SKM-1 treated with dmso at 0.1 percent for 144 hours (cell line): ENCODE measurements at regions not wholly inside any gene's neighbourhood (a gene's known extent, or its start where the extent isn't known, plus 50 kb on each side); places are given as distances from the start of the nearest gene placed in this dataset.

ENCODE experiments used
- DNase-seq: peaks from one replicate; lab custom pipeline; 2025; ENCODE audit not compliant: unreplicated experiment; lab: John Stamatoyannopoulos, UW

DNA sequence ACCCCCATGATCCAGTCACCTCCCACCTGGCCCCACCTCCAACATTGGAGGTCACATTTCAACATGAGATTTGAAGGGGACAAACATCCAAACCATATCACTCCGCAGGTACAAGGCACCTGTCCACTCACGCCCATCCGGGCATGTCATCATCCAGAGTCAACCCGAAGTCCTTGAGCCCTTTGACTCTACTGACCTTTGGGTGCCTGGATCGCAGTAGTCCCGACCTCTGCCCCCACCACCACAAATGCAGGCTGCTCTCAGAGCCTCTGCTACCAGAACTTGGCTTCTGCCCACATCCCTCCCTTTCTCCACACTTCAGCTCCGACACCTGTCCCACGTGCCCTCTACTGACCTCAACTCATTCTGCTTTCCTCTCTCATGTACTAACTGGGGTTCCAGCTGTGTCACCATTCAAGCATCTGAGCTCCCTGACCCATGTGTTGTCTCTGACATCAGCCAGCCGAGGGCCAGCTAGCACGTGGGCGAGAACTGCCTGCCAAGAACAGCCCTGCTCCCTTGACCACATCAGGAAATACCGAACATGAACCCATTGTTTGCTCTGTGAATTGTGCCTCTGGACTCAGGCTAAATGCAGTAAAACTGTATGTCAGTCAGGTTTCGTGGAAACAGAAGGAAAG lies 498.3 kb upstream of the SULF2 start:
- DNase-seq: no peak

DNA sequence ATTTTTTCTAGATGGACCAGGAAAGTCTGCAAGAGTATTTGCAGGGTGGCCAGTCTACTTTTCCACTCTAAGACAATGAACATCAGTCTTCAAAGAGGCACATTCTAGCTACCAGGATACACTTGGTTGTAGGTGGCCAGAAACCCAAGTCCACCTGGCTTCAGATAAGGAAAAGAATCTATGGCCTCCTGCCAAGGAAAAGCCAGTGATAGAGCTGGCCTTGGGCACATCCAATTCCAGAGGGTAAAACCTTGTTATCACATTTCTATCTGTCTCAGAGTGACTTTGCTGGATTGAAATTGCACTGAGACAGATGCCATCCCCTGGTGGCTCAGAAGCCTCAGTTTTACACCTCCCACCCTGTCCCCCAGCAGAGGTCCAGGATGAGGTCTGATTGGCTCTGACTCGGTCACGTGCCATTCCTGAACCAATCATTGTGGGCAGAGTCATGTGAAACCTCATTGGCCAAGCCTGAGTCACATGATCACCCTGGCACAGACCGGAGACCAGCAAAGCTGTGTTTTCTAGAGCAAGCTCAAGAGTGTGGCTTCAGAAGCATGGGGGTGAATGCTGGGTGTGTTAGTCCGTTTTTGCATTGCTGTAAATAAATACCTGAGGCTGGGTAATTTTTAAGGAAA lies 497.4 kb upstream of the SULF2 start:
- no peak for DNase-seq

DNA sequence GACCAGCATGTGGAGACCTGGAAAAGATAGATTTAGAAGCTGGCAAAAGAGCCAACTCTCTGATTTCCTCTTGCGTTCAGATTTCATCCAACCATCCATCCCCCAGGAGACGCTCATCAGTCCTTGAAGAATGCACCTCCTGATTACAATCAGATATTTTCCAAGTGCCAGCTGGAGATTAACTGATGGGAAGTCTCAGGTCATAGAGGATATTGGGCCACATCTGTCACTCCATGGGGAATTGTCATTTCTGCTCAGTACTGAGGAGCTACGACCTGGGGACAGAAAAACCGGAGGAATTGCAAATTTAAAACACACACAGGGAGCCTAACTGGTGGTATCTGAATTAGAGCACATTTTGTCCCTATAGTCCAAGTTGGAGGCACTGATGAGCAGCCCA lies 496.2 kb upstream of the SULF2 start:
- no peak for DNase-seq

DNA sequence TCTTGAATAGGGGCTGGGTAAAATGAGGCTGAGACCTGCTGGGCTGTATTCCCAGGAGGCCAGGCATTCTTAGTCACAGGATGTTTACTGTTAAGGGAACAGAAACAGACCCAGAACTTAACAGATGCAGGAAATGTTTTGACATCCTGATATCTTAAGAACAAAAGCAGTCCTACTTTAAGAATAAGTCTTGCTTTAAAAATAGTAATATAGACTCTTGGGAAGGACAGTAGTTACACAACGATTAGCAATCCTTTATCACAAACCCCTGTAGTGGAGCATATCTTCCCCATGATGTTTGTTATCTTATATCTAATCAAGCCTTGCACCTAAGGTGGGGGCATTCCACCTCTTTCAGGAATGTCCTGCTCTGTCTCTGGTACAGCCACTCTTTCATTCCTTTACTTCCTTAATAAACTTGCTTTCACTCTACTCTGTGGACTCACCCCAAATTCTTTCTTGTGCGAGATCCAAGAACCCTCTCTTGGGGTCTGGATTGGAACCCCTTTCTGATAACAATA lies 493.7 kb upstream of the SULF2 start:
- no peak for DNase-seq

DNA sequence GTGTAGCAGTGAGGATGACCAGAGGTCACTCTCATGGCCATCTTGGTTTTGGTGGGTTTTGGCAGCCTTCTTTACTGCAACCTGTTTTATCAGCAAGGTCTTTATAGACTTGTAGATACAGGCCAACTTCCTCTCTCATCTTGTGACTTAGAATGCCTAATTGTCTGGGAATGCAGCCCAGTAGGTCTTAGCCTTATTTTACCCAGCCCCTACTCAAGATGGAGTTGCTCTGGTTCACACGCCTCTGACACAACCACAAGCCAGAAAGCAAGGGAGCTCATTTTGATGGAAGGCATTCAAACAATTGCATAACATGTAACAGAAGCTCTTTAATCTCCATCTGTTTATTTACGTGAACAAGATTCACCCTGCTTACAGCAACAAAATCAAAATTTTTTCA lies 492.0 kb upstream of the SULF2 start:
- DNase-seq: no peak

DNA sequence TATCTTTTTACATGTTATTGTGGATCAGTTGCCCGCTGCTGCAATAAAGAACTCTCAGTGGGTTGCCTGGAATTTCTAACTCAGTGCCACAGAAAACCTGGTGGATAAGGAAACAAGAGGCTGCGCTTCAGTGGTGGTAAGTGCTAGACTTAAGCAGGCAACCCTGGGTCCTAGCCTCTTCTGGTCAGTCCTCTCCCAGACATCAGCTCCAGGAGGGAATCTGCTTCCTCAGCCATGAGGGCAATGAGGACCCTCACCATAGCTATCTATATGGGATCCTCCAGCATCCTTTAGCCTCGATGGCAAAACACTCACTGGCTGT lies 490.7 kb upstream of the SULF2 start:
- no peak for DNase-seq

DNA sequence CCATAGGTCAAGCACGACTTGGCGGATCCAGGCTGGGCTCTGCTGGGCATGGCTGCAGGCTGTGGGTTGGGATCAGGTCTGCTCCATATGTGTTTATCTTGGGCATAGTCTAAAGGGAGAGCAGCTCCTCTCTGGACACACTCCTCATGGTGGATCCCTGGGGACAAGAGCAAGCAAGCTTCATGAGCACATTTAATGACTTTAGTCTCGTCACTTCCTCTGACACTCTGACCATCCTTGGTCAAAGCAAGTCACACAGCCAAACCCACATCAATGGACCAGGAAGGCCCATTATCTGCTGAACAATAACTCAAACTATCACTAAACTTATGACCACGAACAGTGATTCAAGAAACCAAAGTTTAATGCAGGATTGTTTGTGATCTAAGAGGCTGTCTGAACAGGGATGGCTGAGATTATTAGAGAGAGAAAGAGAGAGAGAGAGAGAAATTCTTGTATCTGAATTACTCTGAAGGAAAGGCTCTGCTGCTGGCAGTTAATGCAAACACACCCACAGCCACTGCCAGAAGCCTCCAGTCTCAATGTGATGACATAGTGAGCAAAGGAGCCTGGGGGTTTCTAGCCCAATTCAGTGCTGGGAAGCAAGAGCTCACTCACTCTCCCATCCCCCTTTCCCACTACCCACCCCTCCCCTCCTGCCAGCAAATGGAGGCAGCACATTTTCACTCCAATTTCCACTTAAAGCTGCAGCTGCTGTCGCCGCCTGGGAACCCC lies 490.2 kb upstream of the SULF2 start:
- DNase-seq: no peak

DNA sequence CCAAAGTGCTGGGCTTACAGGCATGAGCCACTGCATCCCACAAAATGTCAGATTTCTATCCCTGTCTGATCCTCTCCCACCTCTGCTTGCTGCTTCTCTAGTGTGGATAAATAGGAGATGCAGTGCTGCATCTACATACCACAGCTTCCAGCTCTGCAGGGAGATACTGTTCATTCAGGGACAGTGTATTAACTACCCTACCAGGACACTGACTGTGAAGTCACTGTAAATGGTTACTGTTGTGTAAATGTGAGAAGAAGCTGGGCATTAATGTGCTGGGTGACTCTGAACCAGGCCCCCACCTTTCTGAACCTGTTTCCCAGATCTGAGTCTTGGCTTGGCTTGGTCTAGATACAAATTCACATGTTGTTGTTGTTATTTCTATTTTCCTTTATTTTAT lies 488.6 kb upstream of the SULF2 start:
- DNase-seq: no peak

DNA sequence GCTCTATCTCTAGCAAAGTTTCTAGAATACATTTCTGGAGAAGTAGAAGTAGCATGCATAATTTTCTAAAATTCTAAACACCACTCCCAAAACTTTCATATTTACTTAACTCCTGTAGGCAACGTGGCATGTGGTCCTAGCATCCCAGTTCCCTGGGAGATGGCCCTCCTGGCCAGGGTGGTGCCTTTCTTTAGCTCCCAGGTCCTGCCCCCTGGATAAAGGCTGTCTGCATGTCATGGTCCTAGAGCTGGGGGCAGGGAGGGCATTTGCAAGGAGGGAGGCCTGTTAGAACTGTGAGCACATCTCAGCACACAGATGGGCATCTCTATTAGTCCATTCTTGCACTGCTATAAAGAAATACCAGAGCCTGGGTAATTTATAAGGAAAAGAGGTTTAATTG lies 485.6 kb upstream of the SULF2 start:
- DNase-seq: no peak

DNA sequence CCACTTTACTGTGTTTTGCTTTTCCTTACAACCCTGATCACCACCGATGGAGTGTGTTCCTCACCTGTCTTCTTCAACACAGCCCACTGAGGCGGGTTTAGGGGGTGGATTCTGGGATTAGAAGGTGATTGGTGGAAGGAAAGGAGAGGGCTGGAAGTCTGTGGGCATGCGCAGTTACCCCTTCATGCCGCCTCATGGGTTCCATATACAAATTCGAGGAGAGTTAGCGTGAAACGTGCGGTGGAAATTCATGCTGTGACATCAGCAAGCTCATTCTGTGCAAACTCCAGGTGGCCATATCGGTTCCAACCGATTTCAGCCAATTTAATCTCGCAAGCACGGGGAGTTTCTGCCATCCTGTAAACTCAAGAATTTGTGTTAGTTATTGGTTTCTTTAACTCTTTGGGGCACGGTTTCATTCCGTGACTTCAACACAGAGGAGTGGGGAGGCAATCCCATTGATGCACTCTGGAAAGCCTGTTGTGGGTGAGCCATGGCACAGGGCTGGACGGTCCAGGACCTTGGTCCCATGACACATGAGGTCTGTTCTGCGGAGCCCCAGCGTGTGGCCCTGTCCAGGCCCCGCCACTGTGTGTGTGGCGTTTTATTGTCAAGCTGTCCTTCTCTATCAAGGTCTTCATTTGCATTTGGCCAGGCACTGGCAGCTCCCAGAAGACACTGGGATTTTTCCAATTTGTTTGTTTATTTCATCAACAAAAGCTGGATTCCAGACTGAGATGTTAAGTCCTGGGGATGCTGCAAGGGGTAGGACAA lies 482.8 kb upstream of the SULF2 start:
- DNase-seq: no peak

DNA sequence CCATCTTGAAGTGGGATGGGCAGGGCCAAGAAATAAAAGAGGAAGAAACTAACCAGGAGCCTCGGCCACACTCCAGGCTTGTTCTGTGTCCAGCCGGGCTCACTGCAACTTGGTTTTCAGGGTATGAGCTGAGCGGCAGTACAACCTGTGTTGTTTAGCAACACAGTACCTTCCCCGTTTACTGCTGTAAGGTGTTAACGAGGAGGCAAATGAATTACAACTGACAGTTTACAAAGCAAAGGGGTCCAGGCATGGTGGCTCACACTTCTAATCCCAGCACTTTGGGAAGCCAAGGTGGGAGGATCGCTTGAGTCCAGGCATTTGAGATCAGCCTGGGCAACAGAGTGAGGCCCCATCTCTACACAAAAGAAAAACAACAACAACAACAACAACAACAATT lies 481.3 kb upstream of the SULF2 start:
- no peak for DNase-seq

DNA sequence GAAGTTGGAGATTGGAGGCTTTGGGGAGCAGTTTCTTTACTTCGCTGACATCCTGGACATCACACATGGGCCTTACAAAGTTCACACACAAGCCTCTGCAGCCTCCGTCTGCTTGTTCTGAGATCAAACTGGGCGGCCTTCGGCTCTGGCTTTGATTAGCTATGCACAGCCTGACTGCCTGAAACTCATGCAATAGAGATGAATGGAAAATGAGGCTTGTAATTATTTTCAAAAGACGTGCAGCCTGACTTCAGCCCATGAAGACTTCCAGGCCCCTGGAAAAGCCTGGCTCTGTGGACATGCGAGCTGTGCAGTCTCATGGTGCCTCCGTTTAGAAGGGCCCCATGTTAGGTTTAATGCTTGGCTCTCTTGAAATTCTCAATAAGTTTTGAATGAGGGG lies 480.5 kb upstream of the SULF2 start:
- no peak for DNase-seq

DNA sequence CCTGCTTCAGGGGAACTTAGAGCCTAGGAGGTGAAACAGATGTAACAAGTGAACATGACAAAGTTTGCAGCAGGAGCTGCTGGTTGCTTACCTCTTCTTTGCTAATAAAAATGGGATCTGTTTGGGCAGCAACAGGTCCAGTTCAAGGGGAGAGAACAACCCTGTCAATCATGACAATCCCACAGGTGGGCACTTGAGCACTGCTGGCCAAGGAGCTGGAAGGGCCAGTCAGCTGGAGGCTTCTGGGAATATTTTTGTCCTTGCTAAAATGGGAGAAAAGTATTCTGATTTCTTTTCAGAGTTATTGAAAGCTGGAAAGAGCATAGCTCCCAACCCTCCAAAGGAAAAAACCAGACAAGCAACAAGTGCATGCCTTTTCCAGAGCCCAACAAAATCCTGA lies 477.7 kb upstream of the SULF2 start:
- DNase-seq: no peak

DNA sequence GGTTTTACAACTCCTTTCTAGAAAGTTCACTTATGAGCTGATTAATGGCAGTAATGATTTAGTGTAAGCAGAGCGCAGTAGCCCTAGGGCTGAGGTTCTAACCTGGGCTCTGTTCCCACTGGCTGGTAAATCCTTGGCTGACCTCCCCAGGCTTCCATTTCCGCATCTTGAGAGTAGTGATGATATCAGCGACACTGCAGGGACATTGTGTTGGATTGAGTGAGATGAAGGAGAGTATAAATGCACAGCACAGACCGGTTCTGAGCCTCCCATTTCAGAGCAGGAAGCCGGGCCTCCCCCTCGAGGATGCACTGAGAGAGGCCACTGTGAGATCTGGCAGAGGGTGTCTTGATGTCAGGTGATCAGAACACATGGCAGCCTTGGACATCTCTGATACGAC lies 477.2 kb upstream of the SULF2 start:
- no peak for DNase-seq

DNA sequence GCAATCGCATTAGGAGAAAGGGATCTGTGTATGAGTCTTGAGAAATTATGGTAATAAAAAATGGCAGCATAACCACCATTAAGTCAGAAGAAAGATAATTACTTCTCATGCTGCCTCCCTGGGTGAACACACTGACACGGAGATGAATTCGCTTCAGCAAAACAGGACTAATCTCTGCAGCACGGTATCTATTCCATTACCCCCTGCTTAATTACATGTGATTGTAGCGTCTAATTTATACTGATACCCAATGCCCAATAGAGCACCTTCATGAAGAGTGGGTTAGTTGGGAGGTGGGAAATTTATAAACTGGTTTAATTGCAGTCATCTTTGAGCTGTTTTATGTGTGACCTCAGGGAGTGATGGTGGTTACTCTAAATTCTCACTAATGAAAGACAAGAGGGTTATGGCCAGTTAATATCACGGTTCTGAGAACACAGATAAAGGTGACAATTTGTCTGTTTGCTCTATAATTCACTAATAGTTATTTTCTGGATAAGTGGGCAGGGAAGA lies 476.2 kb upstream of the SULF2 start:
- no peak for DNase-seq

DNA sequence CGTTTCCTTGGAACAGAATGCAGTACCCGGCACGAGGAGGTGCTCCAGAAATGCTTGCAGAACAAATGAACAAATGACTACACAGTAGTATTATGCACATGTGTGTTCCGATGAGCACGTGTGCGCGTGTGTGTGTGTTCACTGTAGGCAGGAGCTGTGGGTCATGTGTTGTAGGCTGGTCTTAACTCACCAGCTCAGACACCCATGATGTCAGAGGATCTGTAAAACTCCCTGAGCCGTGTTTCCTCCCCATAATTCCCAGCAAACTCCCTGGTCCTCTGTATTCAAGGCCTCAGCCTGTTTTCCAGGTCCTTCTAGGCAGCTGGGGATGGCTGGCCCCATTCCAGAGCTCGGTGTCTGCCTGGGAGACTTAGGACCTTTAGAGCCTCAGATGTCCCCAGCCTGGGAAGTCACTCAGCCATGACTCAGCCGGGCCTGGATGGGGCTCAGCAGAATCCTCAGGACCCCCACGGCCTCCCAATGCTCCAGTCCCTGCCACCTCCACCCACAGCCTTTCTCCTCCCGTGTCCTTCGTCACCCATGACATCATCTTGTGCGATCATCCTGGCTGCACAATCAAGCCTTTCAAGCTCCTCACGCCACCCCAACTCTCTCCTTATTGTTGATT lies 475.0 kb upstream of the SULF2 start:
- DNase-seq: no peak

DNA sequence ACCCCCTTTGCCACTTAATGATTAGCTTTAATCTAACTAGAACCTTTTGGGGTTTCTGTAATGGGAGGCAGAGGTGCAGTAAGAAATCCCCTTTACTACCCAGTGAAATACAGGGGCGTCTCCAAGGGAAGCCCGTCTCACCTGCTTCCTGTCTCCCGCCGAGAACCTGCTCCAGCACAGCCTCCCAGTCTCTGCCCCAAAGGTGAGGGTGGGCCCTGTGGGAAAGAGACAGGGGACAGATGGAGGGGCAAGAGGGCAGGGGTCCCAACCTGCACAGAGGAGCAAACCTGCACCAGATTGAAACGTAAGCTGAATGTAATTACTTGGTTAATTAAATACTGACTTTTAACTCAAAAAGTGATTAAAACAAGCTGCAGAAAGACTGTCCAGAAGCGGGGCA lies 474.2 kb upstream of the SULF2 start:
- DNase-seq: no peak

DNA sequence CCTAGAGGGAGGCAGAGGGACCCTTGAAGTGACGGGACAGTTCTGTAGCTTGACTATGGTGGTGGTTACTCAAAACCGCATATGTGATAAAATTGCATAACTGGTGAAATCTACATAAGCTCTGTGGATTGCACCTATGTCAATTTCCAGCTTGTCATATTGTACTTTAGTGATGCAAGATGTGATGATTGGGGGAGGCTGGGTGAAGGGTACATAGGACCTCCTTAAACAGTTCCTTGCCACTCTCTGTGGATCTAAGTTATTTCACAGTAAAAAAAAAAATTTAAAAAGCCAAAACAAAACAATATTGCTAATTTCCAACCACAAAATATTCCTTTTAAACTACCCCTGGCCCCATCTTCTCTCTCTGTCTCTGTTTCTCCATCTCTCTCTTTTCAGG lies 472.6 kb upstream of the SULF2 start:
- DNase-seq: no peak

DNA sequence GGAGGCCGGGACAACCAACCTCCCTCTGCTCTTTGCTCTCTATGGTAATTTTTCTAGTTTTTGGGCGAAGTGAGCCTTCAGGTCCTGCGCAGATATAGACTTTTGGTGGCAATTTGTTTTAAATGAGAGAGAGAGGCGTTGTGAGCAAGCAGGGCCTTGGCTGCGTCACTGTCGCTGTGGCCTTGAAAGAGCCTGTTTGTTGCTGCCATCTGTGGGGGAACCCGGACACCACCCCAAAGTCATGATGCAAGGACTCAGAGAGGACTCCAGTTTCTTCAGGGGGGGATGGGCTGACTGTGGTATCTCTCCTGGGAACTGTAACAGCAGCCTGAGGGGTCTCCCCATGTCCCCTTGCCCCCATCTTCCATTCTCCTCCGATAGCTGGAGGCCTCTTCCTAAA lies 462.7 kb upstream of the SULF2 start:
- DNase-seq: no peak

DNA sequence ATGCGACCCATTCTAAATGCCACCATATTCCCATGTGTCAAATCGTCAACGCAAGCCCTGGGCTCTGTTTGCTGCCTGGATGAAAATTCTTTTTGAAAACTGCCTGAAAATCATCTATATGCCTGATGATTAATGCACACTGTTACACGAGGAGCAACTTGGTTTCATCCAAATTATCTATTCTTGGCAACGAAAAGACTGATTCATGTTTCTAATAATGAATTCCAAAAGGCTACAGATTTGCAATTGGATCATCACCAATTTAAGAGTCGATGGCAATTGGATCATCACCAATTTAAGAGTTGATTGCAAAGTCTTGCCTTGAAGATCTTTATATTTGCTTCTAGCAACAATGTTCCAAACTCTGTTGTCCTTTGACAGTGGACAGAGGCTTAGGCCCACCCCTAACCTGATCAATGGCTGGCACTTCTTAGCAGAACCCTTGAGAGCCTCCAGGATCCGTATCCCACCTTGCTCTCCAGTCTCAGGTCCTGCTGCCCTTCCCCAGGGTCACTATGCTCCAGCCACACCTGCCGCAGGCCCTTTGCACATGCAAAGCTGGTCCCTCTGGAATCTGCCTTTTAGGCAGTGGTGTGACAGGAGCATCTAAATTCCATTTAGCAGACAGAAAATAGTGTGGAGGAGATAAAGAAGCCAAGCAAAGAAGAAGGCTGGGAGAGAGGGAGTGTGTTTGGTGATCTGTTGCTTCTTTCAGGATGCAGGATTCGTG lies 460.9 kb upstream of the SULF2 start:
- DNase-seq: no peak
